GM18907 (cell line): ENCODE measurements at regions not wholly inside any gene's neighbourhood (a gene's known extent, or its start where the extent isn't known, plus 50 kb on each side); places are given as distances from the start of the nearest gene placed in this dataset.

ENCODE experiments used
- ATAC-seq: cut with Tn5 transposase; IDR thresholded peaks from one replicate; pipeline ENCODE4 v1.9.1; 2021; ENCODE audit warnings: mild to moderate bottlenecking, moderate library complexity; ENCODE audit not compliant: unreplicated experiment

GRCh38 chr12:84605983-84606382 lies 306.6 kb downstream of the SLC6A15 start:
- no peak for ATAC-seq

GRCh38 chr12:84604551-84604950 lies 308.0 kb downstream of the SLC6A15 start:
- ATAC-seq, result no peak

- ATAC-seq, result no peak
Measured at GRCh38 chr12:84603484-84604248, 308.9 kb downstream of the SLC6A15 start.

GRCh38 chr12:84601483-84601882 lies 311.1 kb downstream of the SLC6A15 start:
- no peak for ATAC-seq

- no peak for ATAC-seq
Measured at GRCh38 chr12:84599539-84599938, 313.1 kb downstream of the SLC6A15 start.

- ATAC-seq, result no peak
Measured at GRCh38 chr12:84596266-84596665, 316.3 kb downstream of the SLC6A15 start.

- no peak for ATAC-seq
Measured at GRCh38 chr12:84594157-84594556, 318.4 kb downstream of the SLC6A15 start.

GRCh38 chr12:84585776-84586395 lies 326.7 kb downstream of the SLC6A15 start:
- ATAC-seq, result no peak

GRCh38 chr12:84572196-84572595 lies 340.4 kb downstream of the SLC6A15 start:
- ATAC-seq, result no peak

GRCh38 chr12:84562331-84562730 lies 350.3 kb downstream of the SLC6A15 start:
- no peak for ATAC-seq

- ATAC-seq, result no peak
Measured at GRCh38 chr12:84561351-84561750, 351.2 kb downstream of the SLC6A15 start.

- no peak for ATAC-seq
Measured at GRCh38 chr12:84554199-84554723, 358.3 kb downstream of the SLC6A15 start.

GRCh38 chr12:84553331-84554117 lies 359.1 kb downstream of the SLC6A15 start:
- ATAC-seq, result no peak

GRCh38 chr12:84551373-84551772 lies 361.2 kb downstream of the SLC6A15 start:
- ATAC-seq, result no peak

- ATAC-seq, result no peak
Measured at GRCh38 chr12:84550518-84550917, 362.1 kb downstream of the SLC6A15 start.

GRCh38 chr12:84542289-84542688 lies 370.3 kb downstream of the SLC6A15 start:
- no peak for ATAC-seq

- no peak for ATAC-seq
Measured at GRCh38 chr12:84537666-84538065, 374.9 kb downstream of the SLC6A15 start.

- ATAC-seq, result no peak
Measured at GRCh38 chr12:84512751-84513150, 399.8 kb downstream of the SLC6A15 start.

GRCh38 chr12:84508851-84509260 lies 403.7 kb downstream of the SLC6A15 start:
- ATAC-seq, result no peak

- ATAC-seq, result peak; percentile 88
Measured at GRCh38 chr12:84507956-84508850, 404.4 kb downstream of the SLC6A15 start.
